ENCODE measurements at regions not wholly inside any gene's neighbourhood (a gene's known extent, or its start where the extent isn't known, plus 50 kb on each side); places are given as distances from the start of the nearest gene placed in this dataset.

DNA sequence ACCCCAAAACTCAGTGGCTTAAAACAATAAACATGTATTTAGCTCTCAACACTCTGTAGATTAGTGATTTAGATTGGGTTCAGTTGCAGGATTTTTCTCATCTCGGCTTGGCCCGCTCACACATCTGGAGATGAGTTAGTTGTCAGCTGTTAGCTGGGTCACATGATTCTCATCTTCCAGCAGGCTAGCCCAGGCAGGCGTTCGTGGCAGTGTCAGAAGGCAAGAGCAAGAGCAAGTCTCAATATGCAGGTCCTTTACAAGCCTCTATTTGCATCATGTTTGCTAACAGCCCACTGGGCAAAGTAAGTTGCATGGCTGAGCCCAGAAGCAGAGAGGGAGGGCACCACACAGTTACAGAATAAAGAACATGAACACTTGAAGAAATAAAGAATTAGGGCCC is 83.6 kb upstream of the MYLIP start:
- Histone ChIP-seq H3K27me3 (ENCODE audit: control insufficient read depth, insufficient read depth, low read length) (no peaks in the 10 kb centered on the region), H3K4me3 (ENCODE audit: low read depth in 2 of 2, low read length in 2 of 2) (no peak overlapping the region), H3K36me3 (ENCODE audit: control insufficient read depth, insufficient read depth, low read length) (no peaks in the 10 kb centered on the region), H3K9me3 (ENCODE audit: control insufficient read depth, insufficient read depth, low read depth, low read length) (no peaks in the 10 kb centered on the region), H3K27ac (ENCODE audit: low read length) (no peak overlapping the region), H3K4me1 (ENCODE audit: control insufficient read depth, insufficient read depth, low read length) (no peaks in the 10 kb centered on the region)
- in situ Hi-C loops (cut with HindIII; ENCODE audit: low pct_unique_long_range_greater_than_20kb, low sequenced_read_pairs) (no loop called here), intact Hi-C loops (cut with micrococcal nuclease; ENCODE audit: unreplicated experiment) (no loop called here)
- ChIA-PET POLR2A (no interaction called here), CTCF (no interaction called here)
- TF ChIP-seq, protein P1, sequence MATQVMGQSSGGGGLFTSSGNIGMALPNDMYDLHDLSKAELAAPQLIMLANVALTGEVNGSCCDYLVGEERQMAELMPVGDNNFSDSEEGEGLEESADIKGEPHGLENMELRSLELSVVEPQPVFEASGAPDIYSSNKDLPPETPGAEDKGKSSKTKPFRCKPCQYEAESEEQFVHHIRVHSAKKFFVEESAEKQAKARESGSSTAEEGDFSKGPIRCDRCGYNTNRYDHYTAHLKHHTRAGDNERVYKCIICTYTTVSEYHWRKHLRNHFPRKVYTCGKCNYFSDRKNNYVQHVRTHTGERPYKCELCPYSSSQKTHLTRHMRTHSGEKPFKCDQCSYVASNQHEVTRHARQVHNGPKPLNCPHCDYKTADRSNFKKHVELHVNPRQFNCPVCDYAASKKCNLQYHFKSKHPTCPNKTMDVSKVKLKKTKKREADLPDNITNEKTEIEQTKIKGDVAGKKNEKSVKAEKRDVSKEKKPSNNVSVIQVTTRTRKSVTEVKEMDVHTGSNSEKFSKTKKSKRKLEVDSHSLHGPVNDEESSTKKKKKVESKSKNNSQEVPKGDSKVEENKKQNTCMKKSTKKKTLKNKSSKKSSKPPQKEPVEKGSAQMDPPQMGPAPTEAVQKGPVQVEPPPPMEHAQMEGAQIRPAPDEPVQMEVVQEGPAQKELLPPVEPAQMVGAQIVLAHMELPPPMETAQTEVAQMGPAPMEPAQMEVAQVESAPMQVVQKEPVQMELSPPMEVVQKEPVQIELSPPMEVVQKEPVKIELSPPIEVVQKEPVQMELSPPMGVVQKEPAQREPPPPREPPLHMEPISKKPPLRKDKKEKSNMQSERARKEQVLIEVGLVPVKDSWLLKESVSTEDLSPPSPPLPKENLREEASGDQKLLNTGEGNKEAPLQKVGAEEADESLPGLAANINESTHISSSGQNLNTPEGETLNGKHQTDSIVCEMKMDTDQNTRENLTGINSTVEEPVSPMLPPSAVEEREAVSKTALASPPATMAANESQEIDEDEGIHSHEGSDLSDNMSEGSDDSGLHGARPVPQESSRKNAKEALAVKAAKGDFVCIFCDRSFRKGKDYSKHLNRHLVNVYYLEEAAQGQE (IDR thresholded peaks at IDR 0.05; ENCODE audit: insufficient read depth in 1 of 2, low read depth in 2 of 2, low read length in 1 of 2) = no peak
- TF ChIP-seq, protein P2, sequence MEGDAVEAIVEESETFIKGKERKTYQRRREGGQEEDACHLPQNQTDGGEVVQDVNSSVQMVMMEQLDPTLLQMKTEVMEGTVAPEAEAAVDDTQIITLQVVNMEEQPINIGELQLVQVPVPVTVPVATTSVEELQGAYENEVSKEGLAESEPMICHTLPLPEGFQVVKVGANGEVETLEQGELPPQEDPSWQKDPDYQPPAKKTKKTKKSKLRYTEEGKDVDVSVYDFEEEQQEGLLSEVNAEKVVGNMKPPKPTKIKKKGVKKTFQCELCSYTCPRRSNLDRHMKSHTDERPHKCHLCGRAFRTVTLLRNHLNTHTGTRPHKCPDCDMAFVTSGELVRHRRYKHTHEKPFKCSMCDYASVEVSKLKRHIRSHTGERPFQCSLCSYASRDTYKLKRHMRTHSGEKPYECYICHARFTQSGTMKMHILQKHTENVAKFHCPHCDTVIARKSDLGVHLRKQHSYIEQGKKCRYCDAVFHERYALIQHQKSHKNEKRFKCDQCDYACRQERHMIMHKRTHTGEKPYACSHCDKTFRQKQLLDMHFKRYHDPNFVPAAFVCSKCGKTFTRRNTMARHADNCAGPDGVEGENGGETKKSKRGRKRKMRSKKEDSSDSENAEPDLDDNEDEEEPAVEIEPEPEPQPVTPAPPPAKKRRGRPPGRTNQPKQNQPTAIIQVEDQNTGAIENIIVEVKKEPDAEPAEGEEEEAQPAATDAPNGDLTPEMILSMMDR (IDR thresholded peaks at IDR 0.05) = no peak
- TF ChIP-seq POLR2AphosphoS5 (IDR thresholded peaks at IDR 0.05; ENCODE audit: low read depth, low read length) = no peak
- TF ChIP-seq SIN3A (IDR thresholded peaks at IDR 0.05; ENCODE audit: borderline replicate concordance, insufficient read depth, low read depth, low read length) = no peak
- no peak for TF ChIP-seq TCF7L2 (IDR thresholded peaks at IDR 0.05; ENCODE audit: low read depth, low read length)
- no TSS peak for BruUV-seq (replicated peaks)
- DNase-seq (ENCODE audit: low read depth, low spot score) = no peak
- ATAC-seq = no peak

DNA sequence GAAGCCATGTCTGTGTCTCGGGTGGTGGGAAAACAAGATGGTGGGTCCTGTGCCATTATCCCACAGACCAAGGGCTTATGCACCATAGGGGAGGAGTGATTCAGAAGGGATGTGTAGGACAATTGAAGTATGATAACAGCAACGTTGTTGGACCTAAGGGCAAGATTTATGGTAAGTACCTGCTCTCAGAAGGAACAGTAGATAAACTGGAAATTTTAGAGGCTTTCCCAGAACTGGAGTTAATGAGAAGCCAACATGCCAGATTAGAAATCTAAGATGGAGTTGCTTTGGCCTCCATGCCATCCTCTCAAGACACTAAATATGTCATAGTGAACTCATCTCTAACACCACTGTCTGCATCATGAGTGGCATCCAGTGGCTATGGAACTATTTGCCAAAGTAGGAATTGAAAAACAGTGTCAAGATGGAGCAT is 84.7 kb upstream of the MYLIP start:
- ChIA-PET CTCF (no interaction called here), POLR2A (no interaction called here)
- intact Hi-C loops (cut with micrococcal nuclease; ENCODE audit: unreplicated experiment) = no loop called here
- no peaks in the 10 kb centered on the region for H3K27me3 ChIP-seq (ENCODE audit: control insufficient read depth, insufficient read depth, low read length)
- no peaks in the 10 kb centered on the region for H3K36me3 ChIP-seq (ENCODE audit: control insufficient read depth, insufficient read depth, low read length)
- H3K27ac ChIP-seq (ENCODE audit: low read length) = no peak overlapping the region
- no peak overlapping the region for H3K4me3 ChIP-seq (ENCODE audit: low read depth in 2 of 2, low read length in 2 of 2)
- ATAC-seq = no peak
- no peaks in the 10 kb centered on the region for H3K4me1 ChIP-seq (ENCODE audit: control insufficient read depth, insufficient read depth, low read length)
- no peak for DNase-seq (ENCODE audit: low read depth, low spot score)
- no peaks in the 10 kb centered on the region for H3K9me3 ChIP-seq (ENCODE audit: control insufficient read depth, insufficient read depth, low read depth, low read length)
- no TSS peak for BruUV-seq (replicated peaks)
- in situ Hi-C loops (cut with HindIII; ENCODE audit: low pct_unique_long_range_greater_than_20kb, low sequenced_read_pairs) = no loop called here
- TF ChIP-seq SIN3A (IDR thresholded peaks at IDR 0.05; ENCODE audit: borderline replicate concordance, insufficient read depth, low read depth, low read length) (no peak), POLR2AphosphoS5 (IDR thresholded peaks at IDR 0.05; ENCODE audit: low read depth, low read length) (no peak), TCF7L2 (IDR thresholded peaks at IDR 0.05; ENCODE audit: low read depth, low read length) (no peak)
- TF ChIP-seq, protein P1 (IDR thresholded peaks at IDR 0.05; ENCODE audit: insufficient read depth in 1 of 2, low read depth in 2 of 2, low read length in 1 of 2) = no peak
- TF ChIP-seq, protein P2 (IDR thresholded peaks at IDR 0.05) = no peak

Data from Panc1 (cell line).